WTC11 (cell line): ENCODE measurements at regions not wholly inside any gene's neighbourhood (a gene's known extent, or its start where the extent isn't known, plus 50 kb on each side); places are given as distances from the start of the nearest gene placed in this dataset.

Source experiments
- ATAC-seq: fragments of 200-7000 bp; cut with Tn5 transposase; 2 replicates; pipeline ENCODE4 v1.10.0; 2021; ENCODE audit warnings: mild to moderate bottlenecking, moderate library complexity
- CTCF ChIA-PET: fragments of 300-600 bp; sonication (Branson Sonifier 250); formaldehyde crosslinking; loops from one replicate; lab custom pipeline; 2021; ENCODE audit warnings: antibody characterized with exemption; lab: Charles Lee
- POLR2A ChIA-PET: fragments of 350-600 bp; sonication (Branson Sonifier 250); formaldehyde crosslinking; loops from one replicate; lab custom pipeline; 2021; ENCODE audit warnings: antibody characterized with exemption; lab: Charles Lee
- DNase-seq: peaks from one replicate; pipeline ENCODE4 v3.0.0; 2021; ENCODE audit warnings: low spot score
- H3K27ac Mint-ChIP-seq: 2 replicates; pipeline ENCODE4 v1.8.0; 2021; ENCODE audit warnings: mixed read lengths
- H3K27me3 Mint-ChIP-seq: 2 replicates; pipeline ENCODE4 v1.8.0; 2021; ENCODE audit warnings: low read depth, mild to moderate bottlenecking, moderate library complexity, mixed read lengths
- H3K36me3 Mint-ChIP-seq: 2 replicates; pipeline ENCODE4 v1.8.0; 2021; ENCODE audit warnings: mixed read lengths
- H3K4me1 Mint-ChIP-seq: 2 replicates; pipeline ENCODE4 v1.8.0; 2022; ENCODE audit warnings: mixed read lengths
- H3K4me3 Mint-ChIP-seq: 2 replicates; pipeline ENCODE4 v1.8.0; 2021; ENCODE audit warnings: mild to moderate bottlenecking, moderate library complexity, mixed read lengths
- H3K9me3 Mint-ChIP-seq: 2 replicates; pipeline ENCODE4 v1.8.0; 2021; ENCODE audit warnings: mixed read lengths
- FOXK1 ChIP-seq: sonication (generic); formaldehyde crosslinking; IDR thresholded peaks from 2 replicates; pipeline ENCODE4 v1.8.0; 2022; ENCODE audit warnings: mild to moderate bottlenecking, moderate library complexity, missing genetic modification reagents
- GABPB1 ChIP-seq: sonication (generic); formaldehyde crosslinking; IDR thresholded peaks from 2 replicates; pipeline ENCODE4 v1.8.1; 2023; ENCODE audit warnings: mild to moderate bottlenecking, missing genetic modification reagents
- GRHL2 ChIP-seq: fragments of 250-450 bp; sonication (Bioruptor Pico); IDR thresholded peaks from 2 replicates; pipeline ENCODE4 v1.8.0; 2022; ENCODE audit warnings: mild to moderate bottlenecking, moderate library complexity; ENCODE audit not compliant: insufficient replicate concordance, severe bottlenecking
- JAZF1 ChIP-seq: fragments of 250-450 bp; sonication (Bioruptor Pico); IDR thresholded peaks from 2 replicates; pipeline ENCODE4 v1.9.0; 2021; ENCODE audit warnings: moderate library complexity, mild to moderate bottlenecking, inconsistent platforms
- JUN ChIP-seq: sonication (generic); formaldehyde crosslinking; IDR thresholded peaks from 2 replicates; pipeline ENCODE4 v1.8.0; 2023; ENCODE audit warnings: mild to moderate bottlenecking, missing genetic modification reagents
- MAX ChIP-seq: sonication (generic); formaldehyde crosslinking; IDR thresholded peaks from 2 replicates; pipeline ENCODE4 v1.8.0; 2022; ENCODE audit warnings: mild to moderate bottlenecking, missing genetic modification reagents
- NFYB ChIP-seq: sonication (generic); formaldehyde crosslinking; conservative IDR thresholded peaks from 2 replicates; pipeline ENCODE4 v1.8.0; 2022; ENCODE audit warnings: low read depth, missing genetic modification reagents
- NR1H2 ChIP-seq: sonication (generic); formaldehyde crosslinking; IDR thresholded peaks from 2 replicates; pipeline ENCODE4 v1.9.0; 2021; ENCODE audit warnings: mild to moderate bottlenecking, moderate library complexity, missing genetic modification reagents
- PREB ChIP-seq: sonication (generic); formaldehyde crosslinking; IDR thresholded peaks from 2 replicates; pipeline ENCODE4 v1.8.1; 2022; ENCODE audit warnings: mild to moderate bottlenecking, missing genetic modification reagents, moderate library complexity, borderline replicate concordance
- PRRX2 ChIP-seq: fragments of 250-450 bp; sonication (Bioruptor Pico); IDR thresholded peaks from 2 replicates; pipeline ENCODE4 v1.8.0; 2021; ENCODE audit warnings: mild to moderate bottlenecking
- RELA ChIP-seq: sonication (generic); formaldehyde crosslinking; IDR thresholded peaks from 2 replicates; pipeline ENCODE4 v1.8.1; 2022; ENCODE audit warnings: missing genetic modification reagents, mild to moderate bottlenecking, borderline replicate concordance
- TEAD4 ChIP-seq: sonication (generic); formaldehyde crosslinking; IDR thresholded peaks from 2 replicates; pipeline ENCODE4 v1.8.0; 2022; ENCODE audit warnings: mild to moderate bottlenecking, missing genetic modification reagents
- USF1 ChIP-seq: sonication (generic); formaldehyde crosslinking; IDR thresholded peaks from 2 replicates; pipeline ENCODE4 v1.8.0; 2022; ENCODE audit warnings: mild to moderate bottlenecking, missing genetic modification reagents
- USF2 ChIP-seq: sonication (generic); formaldehyde crosslinking; IDR thresholded peaks from 2 replicates; pipeline ENCODE4 v1.8.1; 2023; ENCODE audit warnings: mild to moderate bottlenecking, missing genetic modification reagents, moderate library complexity
- ZNF121 ChIP-seq: sonication (generic); formaldehyde crosslinking; IDR thresholded peaks from 2 replicates; pipeline ENCODE4 v1.8.0; 2023; ENCODE audit warnings: missing genetic modification reagents
- ZNF219 ChIP-seq: sonication (generic); formaldehyde crosslinking; IDR thresholded peaks from 2 replicates; pipeline ENCODE4 v1.8.0; 2023; ENCODE audit warnings: missing genetic modification reagents, mild to moderate bottlenecking, borderline replicate concordance
- ZNF232 ChIP-seq: sonication (generic); formaldehyde crosslinking; IDR thresholded peaks from 2 replicates; pipeline ENCODE4 v1.8.0; 2022; ENCODE audit warnings: mild to moderate bottlenecking, missing genetic modification reagents
- TF ChIP-seq, protein P1 (sequence below): fragments of 200-600 bp; IDR thresholded peaks from 2 replicates; pipeline ENCODE4 v1.8.0; 2022; ENCODE audit warnings: antibody characterized with exemption

GRCh38 chr2:58972737-58973136, 731.6 kb upstream of the FANCL start:
- ChIA-PET CTCF (interaction anchor here (0.9 to 1.2 kb wide), 2 partner anchors 52 to 210 kb away, joined by 3 read pairs; no protein-coding TSS in a partner anchor), POLR2A (no interaction called here)
- Mint-ChIP-seq H3K27me3 (no peaks in the 10 kb centered on the region), H3K4me1 (peaks cover 65% of the 10 kb centered on the region), H3K4me3 (no peak overlapping the region), H3K9me3 (no peaks in the 10 kb centered on the region), H3K36me3 (no peaks in the 10 kb centered on the region), H3K27ac (no peak overlapping the region)
- TF ChIP-seq USF1 (CRISPR knock-in tag) (no peak), NR1H2 (CRISPR knock-in tag) (no peak), GABPB1 (CRISPR knock-in tag) (no peak), ZNF219 (CRISPR knock-in tag) (no peak), FOXK1 (CRISPR knock-in tag) (no peak), PRRX2 (CRISPR knock-in tag) (no peak), USF2 (CRISPR knock-in tag) (no peak), ZNF121 (CRISPR knock-in tag) (no peak), RELA (no peak), TEAD4 (CRISPR knock-in tag) (no peak), JAZF1 (CRISPR knock-in tag) (no peak), MAX (CRISPR knock-in tag) (no peak)
- TF ChIP-seq, protein P1, sequence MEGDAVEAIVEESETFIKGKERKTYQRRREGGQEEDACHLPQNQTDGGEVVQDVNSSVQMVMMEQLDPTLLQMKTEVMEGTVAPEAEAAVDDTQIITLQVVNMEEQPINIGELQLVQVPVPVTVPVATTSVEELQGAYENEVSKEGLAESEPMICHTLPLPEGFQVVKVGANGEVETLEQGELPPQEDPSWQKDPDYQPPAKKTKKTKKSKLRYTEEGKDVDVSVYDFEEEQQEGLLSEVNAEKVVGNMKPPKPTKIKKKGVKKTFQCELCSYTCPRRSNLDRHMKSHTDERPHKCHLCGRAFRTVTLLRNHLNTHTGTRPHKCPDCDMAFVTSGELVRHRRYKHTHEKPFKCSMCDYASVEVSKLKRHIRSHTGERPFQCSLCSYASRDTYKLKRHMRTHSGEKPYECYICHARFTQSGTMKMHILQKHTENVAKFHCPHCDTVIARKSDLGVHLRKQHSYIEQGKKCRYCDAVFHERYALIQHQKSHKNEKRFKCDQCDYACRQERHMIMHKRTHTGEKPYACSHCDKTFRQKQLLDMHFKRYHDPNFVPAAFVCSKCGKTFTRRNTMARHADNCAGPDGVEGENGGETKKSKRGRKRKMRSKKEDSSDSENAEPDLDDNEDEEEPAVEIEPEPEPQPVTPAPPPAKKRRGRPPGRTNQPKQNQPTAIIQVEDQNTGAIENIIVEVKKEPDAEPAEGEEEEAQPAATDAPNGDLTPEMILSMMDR: no peak
- no peak for DNase-seq
- no peak for ATAC-seq

GRCh38 chr2:58971511-58972360, 730.6 kb upstream of the FANCL start:
- no peaks in the 10 kb centered on the region for H3K36me3 Mint-ChIP-seq
- peaks cover 55% of the 10 kb centered on the region for H3K4me1 Mint-ChIP-seq
- H3K27me3 Mint-ChIP-seq: no peaks in the 10 kb centered on the region
- ATAC-seq: no peak
- H3K9me3 Mint-ChIP-seq: no peaks in the 10 kb centered on the region
- H3K27ac Mint-ChIP-seq: peak overlapping the region; percentile 35; the same call in 1 of the 2 replicates
- ChIA-PET POLR2A (no interaction called here), CTCF (interaction anchor here (0.9 to 1.2 kb wide), 2 partner anchors 53 to 211 kb away, joined by 3 read pairs; no protein-coding TSS in a partner anchor)
- TF ChIP-seq JUN (CRISPR knock-in tag) (no peak), GRHL2 (no peak), ZNF232 (CRISPR knock-in tag) (no peak), USF1 (CRISPR knock-in tag) (no peak), PREB (CRISPR knock-in tag) (no peak), NFYB (CRISPR knock-in tag) (no peak)
- DNase-seq: no peak
- no peak overlapping the region for H3K4me3 Mint-ChIP-seq
